Stimulated activated CD8-positive, alpha-beta memory T cell treated with anti-CD3 and anti-CD28 coated beads, Interleukin-12 subunit alpha, Interleukin-12 subunit beta, amount 100 ng/mL, for 1 hour (primary cell): ENCODE measurements at regions not wholly inside any gene's neighbourhood (a gene's known extent, or its start where the extent isn't known, plus 50 kb on each side); places are given as distances from the start of the nearest gene placed in this dataset.

Experiments
- DNase-seq: peaks from one replicate; pipeline ENCODE4 v3.0.0-alpha.2; 2020; ENCODE audit warnings: low read depth

DNA sequence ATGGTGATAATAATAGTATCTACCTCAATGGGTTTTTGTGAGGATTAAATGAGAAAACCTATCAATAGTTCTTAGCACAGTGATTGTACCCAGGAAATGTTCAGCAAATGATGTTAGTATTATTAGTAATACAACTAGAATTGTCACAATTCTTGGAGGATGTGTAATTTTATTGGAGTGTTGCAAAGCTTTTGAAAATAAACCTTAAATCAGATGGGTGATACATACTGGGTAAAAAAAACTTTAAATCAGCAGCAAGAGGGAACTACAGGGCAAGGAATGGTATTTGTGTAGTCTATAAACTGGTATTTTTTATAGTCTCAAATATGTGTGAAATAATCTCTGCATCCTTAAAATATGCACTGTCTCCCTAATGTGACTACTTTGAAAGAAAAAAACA lies 371.6 kb downstream of the PIK3R1 start:
- DNase-seq = no peak

DNA sequence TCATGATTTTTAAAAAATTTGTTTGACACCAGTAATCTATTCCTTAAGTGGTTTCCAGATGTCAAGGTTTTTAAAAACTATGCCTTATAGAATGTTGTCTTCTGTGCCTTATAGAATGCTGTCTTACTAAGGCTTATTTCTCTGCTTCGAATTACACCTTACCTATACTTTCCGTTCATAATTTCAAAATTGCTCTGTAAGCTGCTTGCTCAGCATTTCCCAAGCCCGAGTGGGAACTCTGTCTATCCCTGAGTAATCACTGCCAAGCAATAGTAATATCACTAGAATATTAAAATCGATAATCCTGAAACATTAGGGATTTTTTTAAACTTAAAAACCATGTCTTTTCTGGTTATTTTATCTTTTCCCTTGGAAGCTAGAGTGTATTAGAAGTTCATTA lies 376.3 kb downstream of the PIK3R1 start:
- DNase-seq = no peak

- no peak for DNase-seq
These were observed 376.8 kb downstream of the PIK3R1 start for GRCh38 chr5:68592351-68592750.

- DNase-seq = no peak
These were observed 377.7 kb downstream of the PIK3R1 start for GRCh38 chr5:68593211-68593671.

GRCh38 chr5:68612972-68613371 lies 397.4 kb downstream of the PIK3R1 start:
- DNase-seq = no peak

GRCh38 chr5:68618501-68618900 lies 402.9 kb downstream of the PIK3R1 start:
- DNase-seq = no peak

- no peak for DNase-seq
These were observed 411.4 kb downstream of the PIK3R1 start for GRCh38 chr5:68627001-68627400.

DNA sequence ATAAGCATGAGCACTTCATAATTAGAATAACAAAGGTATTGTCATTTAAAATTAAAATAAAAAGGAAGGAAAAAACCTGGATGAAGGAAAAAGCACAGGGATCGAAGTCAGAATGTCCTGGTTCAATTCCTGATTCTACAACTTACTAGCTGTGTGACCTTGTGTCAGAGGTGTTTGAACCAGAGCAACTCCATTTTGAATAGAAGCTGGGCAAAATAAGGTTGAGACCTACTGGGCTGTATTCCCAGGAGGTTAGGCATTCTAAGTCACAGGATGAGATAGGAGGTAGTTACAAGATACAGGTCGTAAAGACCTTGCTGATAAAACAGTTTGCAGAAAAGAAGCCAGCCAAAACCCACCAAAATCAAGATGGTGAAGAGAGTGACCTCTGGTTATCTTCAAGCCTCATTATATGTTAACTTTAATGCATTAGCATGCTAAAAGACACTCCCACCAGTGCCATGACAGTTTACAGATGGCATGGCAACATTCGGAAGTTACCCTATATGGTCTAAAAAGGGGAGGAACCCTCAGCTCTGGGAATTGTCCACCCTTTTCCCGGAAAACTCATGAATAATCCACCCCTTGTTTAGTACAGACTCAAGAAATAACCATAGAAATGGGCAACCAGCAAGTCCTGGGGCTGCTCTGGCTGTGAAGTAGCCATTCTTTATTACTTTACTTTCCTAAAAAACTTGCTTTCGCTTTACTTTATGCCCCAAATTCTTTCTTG lies 412.7 kb downstream of the PIK3R1 start:
- no peak for DNase-seq

DNA sequence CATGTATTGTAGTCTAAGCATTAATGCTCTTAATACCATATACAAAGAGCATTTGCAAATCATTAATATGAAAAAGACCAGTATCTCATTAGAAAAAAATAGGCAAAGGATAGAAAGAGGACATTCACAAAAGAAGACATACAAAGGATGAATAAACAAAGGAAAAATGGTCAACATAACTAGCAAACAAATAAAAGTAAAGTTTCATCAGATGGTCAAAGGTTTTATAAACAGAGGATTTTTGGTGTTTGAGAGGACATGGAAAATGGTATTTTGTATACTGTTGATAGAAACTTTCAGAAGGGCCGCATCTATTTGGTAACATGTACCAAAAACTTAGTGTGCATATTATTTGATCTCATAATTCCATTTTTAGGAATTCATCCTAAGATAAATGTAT lies 414.8 kb downstream of the PIK3R1 start:
- no peak for DNase-seq

DNA sequence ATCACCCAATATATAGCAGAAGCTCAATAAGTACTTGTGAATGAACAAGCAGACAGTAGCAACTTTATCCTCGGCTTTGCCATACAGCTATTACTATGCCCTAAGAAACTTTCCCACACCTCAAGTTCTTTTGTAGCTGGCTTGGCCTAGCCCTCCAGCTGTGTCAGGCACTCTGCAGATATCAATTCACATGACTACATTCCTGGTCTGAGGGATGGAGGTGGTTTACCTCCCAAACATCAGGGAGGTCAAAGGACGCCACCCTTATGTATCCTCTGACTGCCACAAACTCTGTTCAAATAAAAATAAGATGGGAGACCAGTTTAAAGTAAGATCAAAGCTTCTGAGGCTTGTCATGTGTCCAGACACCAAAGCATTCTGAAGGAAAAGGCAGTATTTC lies 416.3 kb downstream of the PIK3R1 start:
- no peak for DNase-seq

DNA sequence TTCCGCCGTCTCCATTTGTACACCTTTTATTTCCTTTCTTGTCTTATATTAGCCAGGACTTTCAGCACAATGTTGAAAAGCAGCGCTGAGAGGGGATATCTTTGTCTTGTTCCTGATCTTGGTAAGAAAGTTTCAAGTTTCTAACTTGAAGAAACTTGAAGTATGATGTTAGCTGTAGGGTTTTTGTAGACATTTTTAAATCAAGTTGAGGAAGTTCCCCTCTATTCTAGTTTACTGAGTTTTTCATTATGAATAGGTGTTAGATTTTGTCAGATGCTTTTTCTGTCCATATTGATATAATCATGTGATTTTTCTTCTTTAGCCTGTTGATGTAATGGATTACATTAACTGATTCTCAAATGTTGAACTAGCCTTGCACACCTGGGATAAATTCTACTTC lies 425.7 kb downstream of the PIK3R1 start:
- no peak for DNase-seq

DNA sequence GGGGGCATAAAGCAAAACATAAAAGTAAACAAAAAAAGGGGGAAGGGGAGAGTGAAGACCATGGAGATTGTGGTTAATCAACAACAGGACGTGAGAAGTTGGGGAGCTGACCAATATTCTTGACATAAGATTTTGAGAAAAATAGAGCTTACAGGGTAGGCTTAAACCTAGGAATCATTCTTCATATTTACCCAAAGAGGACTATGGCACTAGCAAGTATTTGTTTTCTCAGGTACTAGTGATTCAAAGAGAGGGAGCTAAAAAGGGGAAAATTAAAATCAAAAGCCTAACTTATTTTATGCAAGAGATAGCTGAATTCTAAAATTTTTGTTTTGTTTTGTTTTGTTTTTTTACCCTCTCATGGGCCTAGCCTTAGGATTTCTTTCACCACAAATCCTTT lies 427.5 kb downstream of the PIK3R1 start:
- DNase-seq = no peak

- DNase-seq = no peak
These were observed 429.4 kb downstream of the PIK3R1 start for GRCh38 chr5:68644971-68645370.

DNA sequence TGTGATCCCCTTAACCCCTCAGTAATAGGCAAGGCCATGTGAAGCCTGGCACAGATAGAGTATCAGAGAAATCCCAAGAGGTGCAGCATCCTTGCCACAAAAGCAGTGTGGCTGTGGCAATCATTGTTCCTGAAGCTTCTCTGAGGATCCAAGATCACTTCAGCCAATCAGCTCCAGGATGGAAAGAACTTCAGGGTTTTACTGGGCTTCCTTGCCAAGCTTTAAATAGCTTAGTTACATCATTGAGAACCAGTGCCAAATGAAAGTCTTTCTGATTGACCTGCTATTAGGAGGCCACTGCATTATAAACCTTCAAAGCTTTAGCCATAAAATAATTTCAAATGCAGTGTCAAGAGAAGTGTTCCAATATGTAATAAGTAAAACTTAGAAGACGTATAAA lies 430.6 kb downstream of the PIK3R1 start:
- no peak for DNase-seq

- no peak for DNase-seq
These were observed 432.2 kb downstream of the PIK3R1 start for GRCh38 chr5:68647743-68648142.

DNA sequence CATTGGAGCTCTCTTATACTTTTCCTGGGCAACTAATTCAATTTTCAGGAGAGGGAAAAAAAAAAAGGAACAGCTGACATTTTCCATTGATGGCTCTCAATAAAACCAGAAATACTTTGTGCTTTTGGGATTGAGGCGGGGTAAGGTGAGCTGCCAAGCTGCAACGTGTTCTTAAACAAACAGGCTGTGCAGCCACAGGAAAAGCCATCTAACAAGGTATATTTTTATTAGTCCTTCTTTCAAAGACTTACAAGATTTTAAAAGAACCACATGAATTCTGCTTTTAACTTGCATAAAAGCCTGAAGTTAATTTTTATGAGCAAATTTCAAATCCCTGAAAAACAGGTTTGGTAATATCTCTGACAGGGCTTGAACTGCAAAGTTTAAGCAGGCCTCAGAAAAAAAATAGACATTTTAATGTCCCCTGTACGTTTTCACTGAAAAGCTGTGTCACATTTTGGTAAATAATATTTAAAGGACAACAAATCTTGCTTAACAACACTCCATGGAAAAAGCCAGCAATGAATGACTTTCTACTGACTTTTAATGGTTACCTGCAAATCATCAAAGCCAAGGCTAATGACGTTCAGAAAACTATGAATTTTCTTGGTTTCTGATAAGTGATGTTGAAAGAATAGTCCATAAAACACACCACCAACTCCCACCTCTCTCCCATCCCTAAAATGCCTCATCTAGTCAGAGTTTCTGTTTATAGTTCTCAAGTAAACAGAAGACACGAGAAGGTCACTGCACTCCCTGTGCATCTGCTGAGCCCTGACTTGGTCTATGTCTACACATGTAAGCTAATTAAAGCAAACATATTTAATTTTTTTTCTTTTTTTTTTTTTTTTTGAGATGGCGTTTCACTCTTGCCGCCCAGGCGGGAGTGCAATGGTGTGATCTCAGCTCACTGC lies 433.6 kb downstream of the PIK3R1 start:
- no peak for DNase-seq

DNA sequence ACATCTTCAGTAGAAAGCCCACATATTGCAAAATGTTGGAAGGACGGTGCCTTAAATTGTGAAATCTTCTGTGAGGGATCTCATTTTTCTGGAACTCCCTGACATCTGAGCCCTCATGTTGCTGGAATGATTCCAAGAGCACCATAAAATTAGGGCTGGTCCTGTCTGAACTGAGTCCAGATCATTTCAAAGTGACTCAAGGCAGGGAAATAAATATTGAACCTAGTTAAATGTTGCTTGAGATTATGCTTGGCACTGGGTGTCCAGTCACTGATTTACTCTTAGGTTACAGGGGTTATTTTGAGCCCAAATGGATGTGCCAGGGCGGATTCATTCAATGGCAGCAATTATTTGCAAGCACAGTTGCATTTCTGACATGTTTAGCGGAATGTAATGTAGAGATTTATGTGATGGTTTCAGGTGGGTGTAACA lies 437.0 kb downstream of the PIK3R1 start:
- no peak for DNase-seq

GRCh38 chr5:68653471-68653870 lies 437.9 kb downstream of the PIK3R1 start:
- no peak for DNase-seq

GRCh38 chr5:68657055-68657961 lies 436.5 kb upstream of the SLC30A5 start:
- no peak for DNase-seq

GRCh38 chr5:68658810-68659372 lies 434.9 kb upstream of the SLC30A5 start:
- no peak for DNase-seq

DNA sequence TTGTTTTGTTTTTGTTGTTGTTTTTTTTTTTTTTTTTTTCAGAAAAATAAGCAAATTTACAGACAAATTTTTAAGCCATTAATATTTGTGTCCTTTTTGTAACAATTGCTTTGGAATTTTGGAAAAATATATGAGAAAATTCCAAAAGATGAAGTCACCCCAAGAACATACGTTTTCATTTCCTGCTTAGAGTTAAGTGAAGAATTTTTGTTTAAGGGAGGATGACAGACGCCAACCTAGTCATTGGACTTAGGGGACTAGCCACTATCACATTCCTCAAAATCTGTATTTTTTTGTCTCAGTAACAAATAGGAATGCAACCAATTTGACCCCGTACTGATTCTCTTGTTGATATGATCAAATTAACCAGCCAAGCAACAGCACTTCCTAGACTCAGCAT lies 433.9 kb upstream of the SLC30A5 start:
- no peak for DNase-seq

GRCh38 chr5:68661237-68661636 lies 432.6 kb upstream of the SLC30A5 start:
- DNase-seq = no peak
